HEK293T (cell line): ENCODE measurements at regions not wholly inside any gene's neighbourhood (a gene's known extent, or its start where the extent isn't known, plus 50 kb on each side); places are given as distances from the start of the nearest gene placed in this dataset.
"Not testable (repeated sequence)": the region's sequence is repeated elsewhere in the genome, so short reads cannot be mapped to it uniquely, and the experiment has no call there.

Source experiments
- CTCF ChIA-PET: fragments of 350-600 bp; formaldehyde crosslinking; extraction: SDS; loops from one replicate; lab custom pipeline; 2021; ENCODE audit warnings: antibody characterized with exemption, inconsistent platforms; lab: Yijun Ruan, JAX
- POLR2A ChIA-PET: fragments of 350-600 bp; formaldehyde crosslinking; extraction: SDS; loops from one replicate; lab custom pipeline; 2020; ENCODE audit warnings: antibody characterized with exemption, inconsistent platforms; lab: Yijun Ruan, JAX
- DNase-seq: peaks from one replicate; pipeline ENCODE4 v3.0.0; 2012; ENCODE audit warnings: mixed read lengths; ENCODE audit errors: extremely low spot score
- ARNT ChIP-seq: fragments of 450-650 bp; IDR thresholded peaks from 2 replicates; pipeline ENCODE4 v1.6.1; 2017; ENCODE audit warnings: mild to moderate bottlenecking
- BHLHE40 ChIP-seq: fragments of 450-650 bp; IDR thresholded peaks from 2 replicates; pipeline ENCODE4 v1.6.1; 2016; ENCODE audit warnings: mild to moderate bottlenecking, moderate library complexity, borderline replicate concordance
- CTBP1 ChIP-seq: fragments of 450-650 bp; IDR thresholded peaks from 2 replicates; pipeline ENCODE4 v1.6.1; 2016; ENCODE audit warnings: borderline replicate concordance
- ELF4 ChIP-seq: fragments of 450-650 bp; IDR thresholded peaks from 2 replicates; pipeline ENCODE4 v1.6.1; 2017; ENCODE audit warnings: antibody characterized with exemption
- FOXA1 ChIP-seq: fragments of 450-650 bp; IDR thresholded peaks from 2 replicates; pipeline ENCODE4 v1.6.1; 2016; ENCODE audit warnings: mild to moderate bottlenecking
- FOXK2 ChIP-seq: fragments of 450-650 bp; IDR thresholded peaks from 2 replicates; pipeline ENCODE4 v1.6.1; 2016; ENCODE audit warnings: mild to moderate bottlenecking
- FOXM1 ChIP-seq: fragments of 450-650 bp; IDR thresholded peaks from 2 replicates; pipeline ENCODE4 v1.6.1; 2017; ENCODE audit warnings: mild to moderate bottlenecking, borderline replicate concordance
- HDGF ChIP-seq: fragments of 450-650 bp; IDR thresholded peaks from 2 replicates; pipeline ENCODE4 v1.6.1; 2017; ENCODE audit warnings: antibody characterized with exemption, borderline replicate concordance
- L3MBTL2 ChIP-seq: fragments of 450-650 bp; conservative IDR thresholded peaks from 2 replicates; pipeline ENCODE4 v1.6.1; 2016; ENCODE audit warnings: mild to moderate bottlenecking
- LEF1 ChIP-seq: fragments of 450-650 bp; IDR thresholded peaks from 2 replicates; pipeline ENCODE4 v1.6.1; 2017; ENCODE audit warnings: mild to moderate bottlenecking, borderline replicate concordance
- NFRKB ChIP-seq: fragments of 450-650 bp; IDR thresholded peaks from 2 replicates; pipeline ENCODE4 v1.6.1; 2016; ENCODE audit warnings: mild to moderate bottlenecking, moderate library complexity
- SP1 ChIP-seq: fragments of 450-650 bp; IDR thresholded peaks from 2 replicates; pipeline ENCODE4 v1.6.1; 2017
- SUZ12 ChIP-seq: fragments of 450-650 bp; IDR thresholded peaks from 2 replicates; pipeline ENCODE4 v1.6.1; 2016; ENCODE audit warnings: mild to moderate bottlenecking
- TARDBP ChIP-seq: fragments of 450-650 bp; IDR thresholded peaks from 2 replicates; pipeline ENCODE4 v1.6.1; 2016
- ZNF384 ChIP-seq: fragments of 450-650 bp; IDR thresholded peaks from 2 replicates; pipeline ENCODE4 v1.6.1; 2016
- TF ChIP-seq, protein P1 (sequence below): fragments of 450-650 bp; IDR thresholded peaks from 2 replicates; pipeline ENCODE4 v1.6.1; 2016

DNA sequence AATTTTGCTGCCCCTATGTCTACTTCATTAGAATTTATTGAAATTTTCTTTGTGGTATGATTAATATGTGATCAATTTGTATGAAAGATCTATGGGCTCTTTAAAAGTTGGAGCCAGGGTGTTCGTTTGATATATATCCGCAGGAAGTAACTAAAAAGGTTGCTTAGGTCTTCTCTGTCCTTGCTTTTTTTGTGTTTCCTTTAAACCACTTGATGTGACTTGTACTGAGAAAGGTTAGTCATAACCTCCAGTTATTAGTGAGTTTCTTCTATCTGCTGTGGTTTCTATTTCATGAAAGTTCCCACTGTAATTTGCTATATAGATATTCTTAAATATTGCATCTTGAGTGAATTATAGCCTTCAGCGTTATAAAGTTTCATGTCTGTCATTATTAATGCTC lies 585.3 kb upstream of the ARID1B start:
- no peak for TF ChIP-seq SUZ12
- TF ChIP-seq SP1: no peak
- no peak for TF ChIP-seq FOXK2
- no peak for TF ChIP-seq CTBP1
- no peak for TF ChIP-seq TARDBP
- no peak for TF ChIP-seq BHLHE40
- TF ChIP-seq NFRKB: no peak
- TF ChIP-seq LEF1: no peak
- no peak for TF ChIP-seq HDGF
- no peak for TF ChIP-seq FOXA1
- TF ChIP-seq ZNF384: no peak
- TF ChIP-seq, protein P1, sequence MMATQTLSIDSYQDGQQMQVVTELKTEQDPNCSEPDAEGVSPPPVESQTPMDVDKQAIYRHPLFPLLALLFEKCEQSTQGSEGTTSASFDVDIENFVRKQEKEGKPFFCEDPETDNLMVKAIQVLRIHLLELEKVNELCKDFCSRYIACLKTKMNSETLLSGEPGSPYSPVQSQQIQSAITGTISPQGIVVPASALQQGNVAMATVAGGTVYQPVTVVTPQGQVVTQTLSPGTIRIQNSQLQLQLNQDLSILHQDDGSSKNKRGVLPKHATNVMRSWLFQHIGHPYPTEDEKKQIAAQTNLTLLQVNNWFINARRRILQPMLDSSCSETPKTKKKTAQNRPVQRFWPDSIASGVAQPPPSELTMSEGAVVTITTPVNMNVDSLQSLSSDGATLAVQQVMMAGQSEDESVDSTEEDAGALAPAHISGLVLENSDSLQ: no peak
- no peak for TF ChIP-seq ELF4
- no peak for TF ChIP-seq L3MBTL2
- ChIA-PET CTCF (no interaction called here), POLR2A (no interaction called here)
- DNase-seq: no peak

DNA sequence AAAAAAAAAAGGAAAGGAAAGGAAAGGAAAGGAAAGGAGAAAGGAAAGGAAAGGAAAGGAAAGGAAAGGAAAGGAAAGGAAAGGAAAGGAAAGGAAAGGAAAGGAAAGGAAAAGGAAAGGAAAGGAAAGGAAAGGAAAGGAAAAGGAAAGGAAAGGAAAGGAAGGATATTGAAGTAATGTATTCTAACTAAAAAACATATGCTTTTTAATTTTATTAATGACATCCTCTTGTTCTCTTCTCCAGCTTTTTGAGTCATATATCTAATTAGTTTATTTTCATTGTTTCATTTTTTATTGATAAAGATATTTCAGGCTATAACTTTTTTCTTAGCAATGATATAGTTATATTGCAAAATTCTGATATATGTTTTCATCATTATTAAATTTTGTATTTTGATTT lies 585.8 kb upstream of the ARID1B start:
- POLR2A ChIA-PET, CTCF ChIA-PET, DNase-seq: not testable (repeated sequence)

DNA sequence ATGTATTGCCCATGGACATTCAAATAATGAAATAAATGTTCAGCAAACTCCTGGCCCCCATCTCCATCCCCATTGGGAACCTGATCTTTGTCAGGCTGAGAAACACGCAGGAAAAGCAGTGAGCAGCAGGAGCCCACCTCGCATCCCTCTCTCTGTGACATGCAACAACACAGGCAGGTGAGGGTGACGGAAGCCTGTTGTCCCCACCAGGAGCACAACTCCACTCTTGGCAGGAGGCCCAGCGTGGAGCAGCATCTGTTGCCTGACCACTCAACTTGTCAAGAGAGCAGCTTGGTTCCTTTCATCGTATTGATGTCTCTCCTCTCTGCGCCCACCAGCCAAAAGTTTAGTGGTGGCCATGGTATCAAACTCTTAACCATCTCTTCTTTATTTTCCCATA lies 586.9 kb upstream of the ARID1B start:
- ChIA-PET CTCF (no interaction called here), POLR2A (no interaction called here)
- no peak for TF ChIP-seq CTBP1
- no peak for TF ChIP-seq FOXA1
- TF ChIP-seq TARDBP: no peak
- no peak for TF ChIP-seq BHLHE40
- TF ChIP-seq LEF1: no peak
- TF ChIP-seq SP1: no peak
- no peak for TF ChIP-seq HDGF
- TF ChIP-seq, protein P1: no peak
- no peak for TF ChIP-seq L3MBTL2
- no peak for TF ChIP-seq FOXK2
- no peak for TF ChIP-seq NFRKB
- TF ChIP-seq SUZ12: no peak
- no peak for TF ChIP-seq ZNF384
- TF ChIP-seq ELF4: no peak
- no peak for TF ChIP-seq FOXM1
- TF ChIP-seq ARNT: no peak
- DNase-seq: no peak

DNA sequence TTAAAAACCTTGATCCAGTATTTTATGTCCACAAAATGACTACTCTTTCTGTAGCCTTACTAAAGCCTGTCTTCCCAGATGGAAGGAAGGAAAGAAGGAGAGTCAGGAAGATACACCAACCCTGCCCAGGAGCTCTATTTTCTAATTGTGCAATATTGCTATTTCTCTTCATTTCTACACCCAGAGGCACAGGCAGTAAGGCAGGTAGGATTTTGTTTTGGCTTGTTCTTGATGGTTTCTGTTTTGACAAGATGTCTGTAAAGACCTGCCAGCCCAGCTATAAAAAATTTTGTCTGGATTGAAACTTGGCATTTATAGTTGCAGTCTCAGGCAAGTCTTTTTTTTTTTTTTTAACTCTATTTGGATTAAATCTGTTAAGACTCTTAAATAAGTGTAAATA lies 587.5 kb upstream of the ARID1B start:
- no peak for DNase-seq
- TF ChIP-seq HDGF: no peak
- TF ChIP-seq LEF1: no peak
- no peak for TF ChIP-seq FOXK2
- no peak for TF ChIP-seq ARNT
- no peak for TF ChIP-seq ELF4
- TF ChIP-seq L3MBTL2: no peak
- TF ChIP-seq NFRKB: no peak
- TF ChIP-seq BHLHE40: no peak
- TF ChIP-seq SP1: no peak
- no peak for TF ChIP-seq FOXA1
- no peak for TF ChIP-seq TARDBP
- no peak for TF ChIP-seq ZNF384
- no peak for TF ChIP-seq SUZ12
- TF ChIP-seq, protein P1: no peak
- no peak for TF ChIP-seq CTBP1
- no peak for TF ChIP-seq FOXM1
- ChIA-PET CTCF (no interaction called here), POLR2A (no interaction called here)

DNA sequence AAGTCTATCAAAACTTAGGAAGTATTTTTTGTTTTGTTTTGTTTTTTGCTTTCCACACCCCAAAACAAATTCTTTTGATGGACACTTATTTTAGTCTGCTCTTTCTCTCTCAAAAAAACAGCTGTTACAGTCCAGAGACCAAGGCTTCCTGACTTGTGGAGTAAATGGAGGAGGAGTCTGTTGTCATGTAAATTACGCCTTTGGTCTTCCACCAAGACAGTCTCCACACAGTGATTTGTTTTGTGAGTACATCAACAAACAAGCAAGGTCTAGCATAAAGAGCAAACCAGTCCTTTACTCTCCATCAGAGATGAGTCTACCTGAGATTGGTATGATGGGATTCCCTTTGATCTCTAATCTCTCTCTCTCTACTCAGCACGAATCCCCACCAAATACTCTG lies 588.0 kb upstream of the ARID1B start:
- POLR2A ChIA-PET: no interaction called here

More for the DNA sequence above, 588.0 kb upstream of the ARID1B start:
- CTCF ChIA-PET: no interaction called here
- DNase-seq: no peak
- TF ChIP-seq SUZ12 (no peak), FOXM1 (no peak), FOXK2 (no peak), SP1 (no peak), BHLHE40 (no peak), NFRKB (no peak), ARNT (no peak), FOXA1 (no peak), TARDBP (no peak), ELF4 (no peak), ZNF384 (no peak), L3MBTL2 (no peak), LEF1 (no peak), CTBP1 (no peak), HDGF (no peak)
- TF ChIP-seq, protein P1: no peak
